GM19238 (cell line): ENCODE measurements at regions not wholly inside any gene's neighbourhood (a gene's known extent, or its start where the extent isn't known, plus 50 kb on each side); places are given as distances from the start of the nearest gene placed in this dataset.
"Not testable (repeated sequence)": the region's sequence is repeated elsewhere in the genome, so short reads cannot be mapped to it uniquely, and the experiment has no call there.

Source experiments
- DNase-seq: peaks from one replicate; pipeline ENCODE4 v3.0.0; 2011; ENCODE audit warnings: low spot score; ENCODE audit not compliant: insufficient read length

DNA sequence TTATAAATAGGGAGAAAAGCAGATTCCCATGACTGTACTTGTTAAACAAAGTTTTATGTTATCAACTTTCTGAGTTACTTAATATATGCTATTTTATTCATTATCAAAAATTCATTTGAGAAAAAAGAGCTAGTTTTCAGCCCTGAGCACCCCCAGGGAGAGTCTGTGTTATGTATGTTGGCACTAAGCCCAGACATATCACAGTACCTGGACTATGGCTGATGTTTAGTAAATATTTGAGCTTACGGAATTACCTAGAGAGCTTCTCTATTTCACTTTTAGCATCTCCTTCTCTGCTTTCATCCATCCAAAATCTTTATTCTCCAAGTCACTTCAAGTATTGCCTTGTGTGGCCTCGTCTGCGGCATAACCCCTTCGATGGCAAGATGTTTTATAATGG is 225.9 kb upstream of the PCSK5 start:
- no peak for DNase-seq

DNA sequence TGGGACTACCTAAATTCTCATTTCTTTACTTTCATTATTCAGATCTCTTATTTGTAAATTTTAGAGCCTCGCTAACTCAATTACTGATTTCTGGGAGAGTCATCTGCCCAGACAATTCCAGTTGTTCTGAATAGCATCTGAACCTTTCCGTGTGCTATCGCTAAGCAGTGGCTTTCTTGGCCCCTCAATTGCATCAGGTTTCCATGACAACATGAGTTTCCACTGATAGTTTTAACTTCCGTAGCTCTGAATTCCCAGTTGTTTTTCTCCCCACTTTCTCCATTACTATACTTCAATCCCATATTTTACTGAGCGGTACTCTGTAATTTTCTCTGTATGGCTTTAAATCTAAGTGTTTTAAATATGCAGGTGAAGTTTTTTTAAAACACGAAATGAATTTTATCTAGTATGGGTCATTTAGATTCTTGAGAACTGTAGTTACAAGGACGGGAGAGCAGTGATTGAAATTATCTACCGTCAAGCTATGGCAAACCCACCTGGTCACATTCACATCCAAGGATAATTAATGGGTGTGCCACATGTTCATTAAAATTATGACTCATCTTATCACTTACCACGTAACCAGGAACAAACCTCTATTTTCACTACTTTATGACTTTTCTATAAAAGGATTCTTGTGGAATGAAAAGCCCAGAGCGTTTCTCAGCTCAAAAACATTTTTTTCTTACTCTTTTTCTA is 223.5 kb upstream of the PCSK5 start:
- DNase-seq = no peak

DNA sequence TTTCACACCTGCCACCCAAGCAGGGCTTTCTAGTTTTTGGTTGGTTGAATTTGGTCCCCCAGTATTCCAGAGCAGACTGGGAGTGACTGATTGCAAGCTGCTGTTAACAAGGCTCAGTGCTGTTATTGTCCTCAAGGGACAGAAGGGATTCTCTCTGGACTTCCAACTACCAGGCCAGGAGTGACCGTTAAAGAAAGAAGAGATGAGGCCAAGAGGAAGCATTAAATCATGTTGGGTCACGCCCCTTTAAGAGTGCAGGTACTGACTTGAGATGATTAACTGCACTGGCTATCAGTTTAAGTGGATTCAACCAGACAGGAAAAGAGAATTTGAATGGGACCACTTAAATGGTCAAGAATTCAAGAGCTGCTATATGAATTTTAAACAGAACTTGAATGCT is 220.8 kb upstream of the PCSK5 start:
- DNase-seq = no peak

DNA sequence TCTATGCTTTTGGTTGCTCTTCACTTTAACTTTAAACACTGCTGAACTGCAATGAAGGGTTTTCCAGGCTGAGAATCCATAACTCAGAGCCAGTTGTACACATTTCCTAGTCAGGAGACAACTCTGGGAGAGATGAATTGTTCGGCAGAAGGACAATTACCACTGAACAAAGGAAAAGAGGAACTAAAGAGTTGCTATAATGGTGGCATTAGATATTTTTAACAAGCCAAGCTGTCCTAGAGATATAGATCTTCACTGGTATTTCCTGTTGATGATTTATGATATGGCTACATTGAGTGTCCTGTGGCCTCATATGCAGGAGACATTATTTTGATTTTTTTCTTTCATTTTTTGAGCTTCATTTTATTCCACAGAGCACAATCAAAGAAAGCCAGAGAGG is 219.1 kb upstream of the PCSK5 start:
- no peak for DNase-seq

DNA sequence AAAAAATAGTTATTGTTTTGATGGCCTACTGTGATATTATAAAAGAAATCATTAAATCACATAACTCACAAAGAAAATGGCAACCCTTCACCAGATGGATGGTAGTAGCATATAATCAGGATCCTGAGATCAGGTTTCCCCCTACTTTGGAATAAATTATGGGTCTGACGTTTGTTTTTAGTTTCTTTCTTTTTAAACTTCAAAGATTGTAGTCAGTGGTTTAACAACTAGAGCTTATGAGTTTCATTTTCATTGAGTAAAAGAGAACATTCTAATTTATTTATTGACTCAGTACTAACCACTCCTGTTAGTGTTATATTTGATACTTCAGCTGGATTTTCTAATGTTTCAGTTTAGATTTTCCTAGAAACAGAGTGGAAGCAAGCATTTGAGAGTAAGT is 218.0 kb upstream of the PCSK5 start:
- no peak for DNase-seq

DNA sequence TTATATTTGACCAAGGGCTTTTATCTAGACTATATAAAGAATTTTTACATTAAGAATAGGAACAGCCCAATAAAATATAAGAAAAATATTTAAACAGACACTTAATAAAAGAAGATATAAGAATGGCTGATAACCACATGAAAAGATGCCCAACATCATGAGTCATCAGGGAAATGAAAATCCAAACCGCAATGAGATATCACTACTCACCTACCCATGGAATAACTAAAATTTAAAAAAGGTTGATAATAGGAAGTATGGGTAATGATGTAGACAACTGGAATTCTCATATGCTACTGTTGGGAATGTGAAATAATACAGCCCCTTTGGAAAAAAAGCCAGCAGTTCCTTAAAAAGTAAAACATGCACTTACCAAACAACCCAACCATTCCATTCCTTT is 206.9 kb upstream of the PCSK5 start:
- no peak for DNase-seq

DNA sequence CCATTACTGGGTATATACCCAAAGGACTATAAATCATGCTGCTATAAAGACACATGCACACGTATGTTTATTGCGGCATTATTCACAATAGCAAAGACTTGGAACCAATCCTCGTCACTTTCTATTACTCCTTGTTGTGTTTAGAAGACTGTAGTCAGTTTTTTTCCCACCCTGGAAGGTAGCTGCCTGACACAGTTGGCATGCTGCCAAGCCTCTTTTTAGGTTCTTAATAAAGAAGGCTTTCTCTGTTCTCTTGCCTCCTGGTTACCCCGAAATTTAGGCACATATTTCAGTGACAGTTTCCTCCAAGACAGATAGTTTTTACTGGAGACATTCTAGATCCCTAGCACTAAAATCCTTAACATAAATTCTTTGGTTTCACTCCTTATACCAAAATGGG is 205.4 kb upstream of the PCSK5 start:
- DNase-seq = no peak

DNA sequence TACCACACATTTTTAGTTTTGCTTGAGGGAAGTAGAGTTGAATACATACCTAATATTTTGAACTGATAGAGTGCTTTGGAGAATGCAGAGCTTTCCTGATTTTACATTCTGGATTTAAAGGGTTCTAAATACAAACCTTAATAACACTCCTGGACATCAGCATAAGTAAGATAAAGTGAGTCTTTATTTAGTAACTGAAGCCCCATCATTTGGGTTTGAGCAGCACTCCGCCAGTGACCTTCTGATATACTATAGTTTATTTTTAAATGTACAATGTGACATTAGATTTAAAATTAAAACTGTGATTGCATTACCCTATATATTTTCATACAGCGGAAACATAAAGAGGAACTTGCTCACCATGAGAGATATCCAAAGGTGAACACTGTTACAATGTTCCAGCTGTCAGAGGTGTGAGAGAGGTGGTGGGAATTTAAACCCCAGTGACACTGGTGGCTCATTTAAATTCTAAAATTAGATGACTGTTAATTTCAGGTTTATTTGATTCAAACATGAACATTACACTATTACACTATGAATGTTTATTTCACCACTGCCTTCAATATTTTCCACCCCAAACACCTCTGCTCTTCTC is 203.0 kb upstream of the PCSK5 start:
- no peak for DNase-seq

DNA sequence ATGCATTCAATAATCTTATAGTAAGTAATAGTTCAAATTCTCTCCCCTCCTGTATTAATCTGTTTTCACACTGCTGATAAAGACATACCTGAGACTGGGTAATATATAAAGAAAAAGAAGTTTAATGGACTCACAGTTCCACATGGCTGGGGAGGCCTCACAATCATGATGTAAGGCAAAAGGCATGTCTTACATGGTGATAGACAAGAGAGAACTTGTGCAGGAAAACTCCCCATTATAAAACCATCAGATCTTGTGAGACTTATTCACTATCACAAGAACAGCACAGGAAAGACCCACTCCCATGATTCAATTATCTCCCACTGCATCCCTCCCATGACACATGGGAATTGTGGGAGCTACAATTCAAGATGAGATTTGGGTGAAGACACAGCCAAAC is 199.9 kb upstream of the PCSK5 start:
- DNase-seq = not testable (repeated sequence)

DNA sequence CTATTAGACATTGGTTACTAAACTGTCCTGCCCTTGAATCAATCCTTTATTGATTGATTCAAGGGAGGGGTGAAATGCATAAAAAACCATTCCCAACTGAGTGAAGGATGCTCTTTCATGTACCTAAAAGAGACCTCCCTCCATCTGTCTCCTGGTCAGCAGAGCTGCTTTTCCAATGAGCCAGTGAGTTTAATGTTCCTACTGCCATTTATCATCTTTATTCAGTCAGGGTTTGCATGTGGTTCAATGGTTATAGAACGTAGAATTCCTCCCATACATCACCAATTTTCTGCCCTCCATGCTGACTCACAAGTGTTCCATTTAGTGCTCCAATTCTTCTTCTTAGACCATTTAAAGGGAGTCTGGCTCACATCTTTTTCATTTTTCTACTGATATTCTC is 199.1 kb upstream of the PCSK5 start:
- no peak for DNase-seq

DNA sequence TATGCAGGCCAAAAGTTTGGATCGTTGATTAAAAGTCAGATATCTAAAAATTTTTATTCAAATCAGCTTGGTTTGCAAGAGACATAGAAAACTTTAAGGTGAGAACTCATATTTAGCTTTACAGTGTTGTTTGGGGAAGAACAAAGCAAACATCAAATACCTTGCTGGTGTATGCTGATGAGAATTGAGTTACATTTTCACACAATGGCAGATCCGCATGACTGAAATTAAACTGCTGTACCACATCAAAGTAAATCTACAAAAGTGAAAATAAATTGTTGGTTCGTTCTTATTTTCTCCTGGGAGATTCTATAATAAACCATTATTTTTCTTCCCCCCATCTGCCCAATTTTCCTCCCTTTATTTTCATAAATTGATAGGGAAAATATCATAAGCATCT is 198.2 kb upstream of the PCSK5 start:
- no peak for DNase-seq

DNA sequence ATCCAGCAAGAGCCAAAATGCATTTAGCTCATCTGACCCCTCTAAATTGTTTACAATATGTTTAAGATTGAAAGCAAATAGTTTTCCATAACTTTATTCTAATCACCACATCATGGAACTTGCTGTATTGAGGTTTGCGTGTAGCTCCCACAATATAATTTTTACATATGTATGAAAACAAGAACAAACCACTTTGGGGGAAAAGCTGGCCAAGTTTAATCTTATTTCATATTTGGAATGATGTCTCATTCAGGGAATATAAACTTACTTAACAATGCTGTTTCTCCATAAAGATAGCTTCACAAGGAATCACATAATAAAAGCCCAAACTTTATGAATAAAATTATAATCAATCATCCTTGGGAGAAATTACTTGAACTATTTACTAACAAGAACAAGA is 194.6 kb upstream of the PCSK5 start:
- DNase-seq = no peak

DNA sequence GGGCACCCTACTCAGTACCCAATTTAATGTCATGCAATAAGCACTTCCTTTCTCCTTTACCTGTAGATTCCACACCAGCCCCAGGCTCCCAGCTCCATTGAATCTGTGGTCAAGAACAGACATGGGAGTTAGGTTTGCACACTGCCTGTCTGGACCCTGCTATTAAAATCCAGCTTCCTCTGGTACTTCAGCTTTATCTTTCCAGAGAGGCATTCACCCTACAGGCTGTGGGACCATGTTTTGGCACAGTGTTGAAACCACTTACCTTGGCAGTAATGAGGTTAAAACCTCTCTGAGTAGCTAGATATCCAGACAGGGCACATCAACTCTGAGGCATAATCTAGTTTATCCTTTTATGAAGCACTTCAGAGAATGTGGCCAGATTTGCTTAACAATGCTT is 191.5 kb upstream of the PCSK5 start:
- DNase-seq = no peak

DNA sequence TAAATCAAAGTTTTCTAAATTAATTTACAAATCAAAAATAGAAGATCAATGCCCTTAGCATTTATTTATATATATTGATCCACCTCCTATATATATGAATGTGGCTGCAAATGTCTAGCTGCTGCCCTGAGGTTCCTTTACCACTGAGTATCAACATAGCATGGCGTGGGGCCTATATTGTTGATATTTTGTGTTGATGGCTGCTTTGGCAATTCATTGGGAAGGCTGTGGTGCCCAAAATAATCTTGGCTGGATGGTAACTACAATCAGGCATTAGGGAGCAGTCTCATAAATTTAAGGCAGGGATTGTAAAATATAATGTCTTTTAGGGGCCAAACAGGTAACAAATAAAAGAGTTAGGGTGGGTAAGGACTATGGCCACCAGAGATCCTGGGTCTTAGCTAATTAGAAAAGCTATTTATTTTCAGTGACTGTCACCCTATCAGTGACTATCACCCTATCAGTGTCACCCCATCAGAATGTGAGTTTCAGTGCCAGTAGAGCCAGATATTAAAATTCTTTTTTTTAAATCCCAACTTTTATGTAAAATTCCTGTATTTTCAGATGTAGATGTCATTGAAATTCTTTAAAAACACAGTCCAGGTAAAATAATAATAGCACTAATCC is 190.7 kb upstream of the PCSK5 start:
- no peak for DNase-seq

DNA sequence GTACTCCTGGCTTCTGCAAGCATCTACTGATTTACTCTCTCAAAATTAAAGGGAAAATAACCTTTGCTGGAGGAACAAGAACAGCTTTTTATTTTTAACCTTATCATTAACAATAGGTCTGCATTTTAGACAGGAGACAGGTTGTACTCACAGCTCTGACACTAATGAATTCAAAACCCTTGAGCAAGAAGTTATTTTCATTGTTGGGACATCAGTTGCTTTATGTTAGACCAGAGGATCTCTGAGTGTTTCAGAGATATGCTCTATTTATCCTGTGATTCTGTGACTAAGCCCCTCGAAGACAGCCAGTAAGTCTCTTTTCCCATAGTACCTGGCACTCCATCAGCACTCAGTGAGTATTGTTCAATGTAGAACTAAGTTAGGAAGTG is 190.2 kb upstream of the PCSK5 start:
- DNase-seq = no peak

DNA sequence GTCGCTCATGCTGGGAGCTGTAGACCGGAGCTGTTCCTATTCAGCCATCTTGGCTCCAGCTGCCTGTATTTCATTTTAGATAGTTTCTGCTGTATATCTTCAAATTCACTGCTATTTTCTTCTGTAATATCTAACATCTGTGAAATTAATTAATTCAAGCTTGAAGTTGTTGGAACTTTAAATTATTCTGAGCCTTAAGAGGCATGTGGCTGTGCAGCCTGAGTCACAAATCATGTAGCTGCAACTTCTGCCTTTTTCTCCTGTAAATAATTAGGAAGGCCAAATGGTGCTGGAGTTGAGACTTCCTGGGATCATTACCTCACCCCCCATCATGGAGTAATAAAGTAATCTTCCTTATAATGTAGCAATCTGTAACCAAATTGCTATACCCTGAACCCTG is 183.3 kb upstream of the PCSK5 start:
- no peak for DNase-seq

DNA sequence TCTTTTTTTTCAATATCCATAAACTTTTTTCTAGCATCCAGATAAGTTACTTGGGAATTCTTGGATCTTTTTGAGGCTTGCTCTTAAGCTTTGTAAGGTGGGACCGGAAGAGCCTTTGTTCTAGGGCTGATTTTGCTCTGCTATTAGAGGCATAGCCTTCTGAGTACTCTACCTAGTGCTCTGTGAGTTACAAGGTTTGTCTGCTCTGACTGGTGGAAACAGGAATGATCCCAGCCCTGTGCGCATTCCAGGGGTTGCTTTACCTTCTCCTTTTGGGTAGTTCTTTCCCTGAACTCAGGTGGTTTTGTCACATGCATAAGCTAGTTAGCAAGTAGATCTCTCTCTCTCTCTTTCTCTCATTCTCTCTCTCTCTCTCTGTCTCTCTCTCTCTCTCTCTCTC is 180.8 kb upstream of the PCSK5 start:
- no peak for DNase-seq

DNA sequence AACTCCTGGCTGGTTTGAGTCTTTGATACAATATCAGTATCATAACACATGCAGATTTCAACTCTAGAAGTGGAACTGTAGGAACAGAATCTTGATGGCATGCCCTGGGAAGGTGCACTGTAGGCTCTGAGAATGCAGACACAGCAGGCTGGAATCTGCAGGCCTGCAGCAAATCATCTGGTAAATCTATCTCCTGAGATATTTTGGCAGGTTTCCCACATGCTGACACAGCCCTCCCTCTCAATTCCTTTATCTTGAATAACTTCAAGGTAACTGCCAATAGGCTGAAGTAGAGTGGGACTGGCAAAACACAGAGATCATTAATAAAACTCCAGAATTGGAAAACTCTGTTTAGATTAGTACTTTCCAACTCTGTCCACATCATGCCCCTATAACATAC is 177.8 kb upstream of the PCSK5 start:
- DNase-seq = no peak

DNA sequence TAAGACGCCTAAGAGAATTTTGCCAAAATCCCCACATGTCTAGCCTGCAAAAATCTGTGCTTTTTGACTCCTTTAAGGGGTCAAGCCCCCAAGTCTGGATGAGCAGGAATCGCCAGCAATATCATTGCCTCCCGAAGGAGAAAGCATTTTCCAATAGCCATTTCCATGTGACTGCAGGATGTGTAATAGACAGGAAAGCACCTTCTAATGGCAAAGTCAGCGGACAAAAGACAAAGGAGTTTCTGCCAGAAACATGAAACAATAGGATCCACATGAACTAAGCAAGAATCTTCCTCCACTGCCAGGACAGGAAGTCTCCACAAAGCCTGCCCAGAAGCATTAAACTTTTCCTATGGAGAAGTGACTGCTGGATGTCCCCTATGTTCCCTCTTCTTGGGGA is 177.1 kb upstream of the PCSK5 start:
- no peak for DNase-seq

DNA sequence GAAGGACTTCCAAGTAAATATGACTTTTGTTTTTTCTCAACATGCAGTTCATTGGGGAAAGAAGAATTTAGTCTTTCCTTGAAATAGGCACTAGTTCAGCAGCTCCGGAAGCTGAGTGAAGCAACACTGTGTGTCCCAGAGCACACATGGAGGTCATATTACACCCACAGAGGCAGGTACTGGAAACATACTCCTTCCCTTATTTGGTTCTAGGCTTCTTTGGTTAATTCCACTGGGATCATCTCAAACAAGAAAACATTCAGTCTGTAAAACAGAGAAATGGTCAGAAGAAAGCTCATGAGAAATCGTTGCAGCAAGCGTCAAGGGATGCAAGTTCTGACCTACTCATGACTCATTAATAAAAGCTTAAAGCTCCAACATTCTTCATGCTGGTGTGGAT is 175.1 kb upstream of the PCSK5 start:
- no peak for DNase-seq

DNA sequence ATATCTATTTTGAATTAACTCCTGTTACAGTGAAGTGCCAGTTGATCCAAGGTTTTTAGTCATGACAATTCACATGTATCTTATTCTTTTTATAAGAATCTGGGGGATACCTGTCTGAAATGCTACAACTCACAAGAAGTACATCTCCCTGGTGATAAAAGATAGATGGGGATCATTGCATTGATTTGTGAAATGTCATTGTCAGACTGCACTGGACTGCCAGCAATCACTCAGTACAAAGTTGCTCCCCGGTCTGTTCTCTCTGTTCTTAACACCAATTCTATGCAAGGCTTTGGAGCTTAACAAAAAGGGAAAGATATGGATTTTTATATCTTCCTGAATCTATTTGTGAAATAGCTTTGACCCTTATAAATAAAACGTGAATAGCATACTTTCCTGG is 171.8 kb upstream of the PCSK5 start:
- no peak for DNase-seq

DNA sequence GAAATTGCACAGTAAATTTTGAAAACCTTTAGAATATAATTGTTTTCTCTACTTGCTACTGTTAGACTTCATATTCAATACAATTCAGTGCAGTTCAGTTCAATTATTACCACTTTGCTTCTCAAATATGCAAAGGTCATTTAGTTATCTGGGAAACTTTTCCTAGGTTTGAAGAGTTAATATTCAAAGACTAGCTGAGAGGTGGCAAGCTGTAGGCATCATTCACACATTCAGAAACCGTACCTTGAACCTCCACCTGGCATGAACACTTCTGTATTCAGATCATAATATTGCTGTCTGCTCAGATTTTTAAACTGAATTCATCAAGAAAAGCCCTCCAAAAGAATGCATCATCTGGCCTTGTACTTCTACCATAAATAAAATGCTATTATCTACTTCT is 162.1 kb upstream of the PCSK5 start:
- no peak for DNase-seq

DNA sequence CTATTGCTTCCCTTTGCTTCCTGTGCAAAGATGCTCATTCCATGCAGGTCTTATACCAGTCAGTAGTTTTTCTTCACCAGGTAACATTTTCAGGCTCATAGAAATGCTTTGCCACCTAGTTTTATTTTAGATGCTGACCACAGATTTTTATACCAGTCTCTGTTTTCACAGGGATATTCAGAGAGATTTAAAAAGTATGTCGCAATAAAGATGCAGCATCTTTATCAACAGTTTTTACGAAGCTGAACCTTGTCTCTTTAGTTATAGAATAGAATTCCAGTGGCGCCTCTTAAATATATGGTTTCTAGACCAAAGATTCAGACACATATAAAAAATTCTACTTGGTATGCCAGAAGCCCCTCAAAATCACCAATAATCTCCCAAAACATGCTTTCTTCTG is 155.7 kb upstream of the PCSK5 start:
- no peak for DNase-seq
